HG03342 (cell line): ENCODE measurements at regions not wholly inside any gene's neighbourhood (a gene's known extent, or its start where the extent isn't known, plus 50 kb on each side); places are given as distances from the start of the nearest gene placed in this dataset.
"Not testable (repeated sequence)": the region's sequence is repeated elsewhere in the genome, so short reads cannot be mapped to it uniquely, and the experiment has no call there.

Experiments used
- ATAC-seq: cut with Tn5 transposase; IDR thresholded peaks from one replicate; pipeline ENCODE4 v1.9.1; 2021; ENCODE audit warnings: mild to moderate bottlenecking, moderate library complexity; ENCODE audit not compliant: unreplicated experiment

DNA sequence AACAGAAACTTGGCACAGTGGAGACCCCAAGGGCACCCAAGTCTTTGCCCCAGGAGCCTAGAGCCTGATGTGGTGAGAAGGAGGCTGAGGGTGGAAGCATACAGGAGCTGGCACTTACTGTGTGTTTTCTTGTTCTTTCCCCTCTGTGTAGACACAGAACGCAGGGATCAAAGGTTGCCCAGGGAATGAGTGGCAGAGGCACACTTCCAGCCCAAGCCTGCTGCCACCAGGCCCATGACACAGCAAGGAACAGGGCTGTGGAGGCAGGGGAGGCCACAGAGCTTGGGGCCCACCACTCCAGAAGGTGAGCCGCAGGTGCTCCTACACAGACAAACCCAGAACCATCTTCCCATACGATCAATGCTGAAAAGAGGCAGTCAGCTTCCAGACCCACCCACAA lies 73.9 kb upstream of the S1PR3 start:
- no peak for ATAC-seq

DNA sequence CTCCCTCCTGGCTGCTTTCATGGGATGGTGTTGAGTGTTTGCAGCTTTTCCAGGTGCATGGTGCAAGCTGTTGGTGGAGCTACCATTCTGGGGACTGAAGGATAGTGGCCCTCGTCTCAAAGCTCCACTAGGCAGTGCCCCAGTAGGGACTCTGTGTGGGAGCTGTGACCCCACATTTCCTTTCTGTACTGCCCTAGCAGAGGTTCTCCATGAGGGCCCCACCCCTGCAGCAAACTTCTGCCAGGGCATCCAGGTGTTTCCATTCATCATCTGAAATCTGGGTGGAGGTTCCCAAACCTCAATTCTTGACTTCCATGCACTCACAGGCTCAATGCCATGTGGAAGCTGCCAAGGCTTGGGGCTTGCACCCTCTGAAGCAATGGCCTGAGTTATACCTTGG lies 72.7 kb upstream of the S1PR3 start:
- ATAC-seq: not testable (repeated sequence)

DNA sequence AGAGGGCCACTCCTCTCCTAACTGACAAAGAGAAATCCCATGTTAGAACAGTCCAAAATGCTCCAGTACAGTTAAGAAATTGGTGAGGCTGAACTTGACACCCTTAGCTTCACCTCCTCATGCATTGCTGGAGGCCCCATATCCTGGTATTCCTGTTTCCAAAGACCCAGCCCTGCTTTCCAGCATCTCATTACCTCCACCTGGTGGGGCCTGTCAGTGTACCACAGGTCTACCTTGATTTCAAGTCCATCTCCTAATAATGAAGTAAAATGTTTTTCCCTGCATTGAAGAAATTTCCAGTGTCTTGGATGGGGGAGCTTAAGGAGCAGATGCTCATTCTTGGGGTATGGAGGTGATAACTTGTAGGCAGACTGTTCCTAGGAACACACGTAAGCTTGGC lies 70.6 kb upstream of the S1PR3 start:
- ATAC-seq: no peak

DNA sequence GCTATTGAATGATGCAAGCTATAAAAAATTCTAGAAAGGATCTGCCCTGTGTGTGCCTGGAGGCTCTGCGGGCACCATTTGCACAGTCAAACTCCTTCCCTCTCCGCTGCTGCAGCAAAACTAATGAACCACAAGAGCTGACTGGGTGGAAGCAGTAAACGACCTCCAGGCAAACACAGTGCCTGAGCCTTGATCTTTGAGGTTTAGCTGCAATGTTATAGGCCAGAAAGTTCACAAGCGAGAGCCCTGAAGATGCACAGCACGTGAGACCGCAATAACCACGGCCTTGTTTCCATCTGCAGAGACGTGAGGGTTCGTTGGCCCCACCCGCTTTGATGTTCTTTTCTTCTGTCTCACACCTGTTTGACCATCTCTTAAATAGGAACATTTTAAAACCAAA lies 69.2 kb upstream of the S1PR3 start:
- peak; percentile 62 for ATAC-seq

DNA sequence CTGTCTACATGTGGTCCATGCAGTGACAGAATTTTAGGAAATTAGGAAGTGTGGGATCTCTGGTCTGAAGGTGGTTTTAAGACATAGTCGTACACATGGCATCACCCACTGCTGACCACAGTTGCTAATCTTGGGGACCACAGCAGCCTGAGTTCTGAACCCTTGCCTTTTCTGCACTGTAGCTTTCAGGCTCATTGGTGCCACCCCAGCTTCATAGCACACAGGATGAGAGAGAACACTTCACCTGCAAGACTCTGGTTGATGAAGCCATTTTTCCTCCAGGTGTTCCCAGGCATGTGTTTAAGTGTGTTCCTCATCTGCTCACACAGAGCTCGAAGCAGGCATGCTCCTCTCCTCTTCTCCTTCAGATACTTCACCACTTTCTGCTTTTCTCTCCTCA lies 68.2 kb upstream of the S1PR3 start:
- ATAC-seq: no peak

DNA sequence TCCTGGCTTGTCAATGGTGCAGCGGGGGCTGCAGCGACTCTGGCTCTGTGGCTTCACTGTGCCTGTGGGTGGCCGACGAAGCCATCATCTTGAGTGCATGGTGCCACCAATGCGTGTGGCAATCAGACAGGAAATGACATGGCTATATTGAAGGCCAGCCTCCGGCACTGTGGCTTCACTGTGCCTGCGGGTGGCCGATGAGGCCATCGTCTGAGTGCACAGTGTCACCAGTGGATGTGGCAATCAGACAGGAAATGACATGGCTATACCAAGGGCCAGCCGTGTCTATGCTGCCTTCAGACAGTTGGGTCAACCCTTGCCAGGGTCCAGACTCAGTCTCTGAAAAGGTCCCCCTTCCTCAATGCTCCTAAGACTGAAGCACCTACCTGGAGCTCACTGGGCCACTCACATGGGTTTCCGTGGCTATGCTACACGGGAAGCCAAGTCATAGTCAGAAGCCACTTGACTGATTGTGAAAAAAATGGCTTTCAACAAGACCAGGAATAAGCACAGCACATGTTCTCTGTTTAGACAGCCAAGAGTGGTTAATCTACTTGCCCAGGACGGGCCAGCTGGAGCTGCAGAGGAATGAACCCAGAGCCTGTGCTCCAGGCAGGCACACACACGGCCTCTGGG lies 67.5 kb upstream of the S1PR3 start:
- ATAC-seq: no peak

DNA sequence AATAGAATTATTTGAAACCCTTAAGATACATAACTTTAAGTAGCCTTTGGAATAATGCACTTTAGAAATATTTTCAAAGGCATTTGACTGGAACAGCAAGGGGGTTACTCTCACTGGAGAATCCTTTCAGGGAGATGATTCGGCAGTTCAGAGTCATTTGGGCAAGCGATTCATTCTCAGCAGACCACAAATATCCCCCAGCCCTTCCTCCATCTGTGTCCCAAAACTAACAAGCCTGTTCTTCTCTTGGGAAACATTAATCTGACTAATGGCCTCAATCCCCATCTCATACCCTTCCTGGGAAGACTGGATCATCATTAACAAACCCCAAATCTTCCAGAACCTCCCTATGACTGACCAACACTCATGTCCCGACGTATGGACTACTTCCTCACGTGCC lies 65.8 kb upstream of the S1PR3 start:
- ATAC-seq: no peak

DNA sequence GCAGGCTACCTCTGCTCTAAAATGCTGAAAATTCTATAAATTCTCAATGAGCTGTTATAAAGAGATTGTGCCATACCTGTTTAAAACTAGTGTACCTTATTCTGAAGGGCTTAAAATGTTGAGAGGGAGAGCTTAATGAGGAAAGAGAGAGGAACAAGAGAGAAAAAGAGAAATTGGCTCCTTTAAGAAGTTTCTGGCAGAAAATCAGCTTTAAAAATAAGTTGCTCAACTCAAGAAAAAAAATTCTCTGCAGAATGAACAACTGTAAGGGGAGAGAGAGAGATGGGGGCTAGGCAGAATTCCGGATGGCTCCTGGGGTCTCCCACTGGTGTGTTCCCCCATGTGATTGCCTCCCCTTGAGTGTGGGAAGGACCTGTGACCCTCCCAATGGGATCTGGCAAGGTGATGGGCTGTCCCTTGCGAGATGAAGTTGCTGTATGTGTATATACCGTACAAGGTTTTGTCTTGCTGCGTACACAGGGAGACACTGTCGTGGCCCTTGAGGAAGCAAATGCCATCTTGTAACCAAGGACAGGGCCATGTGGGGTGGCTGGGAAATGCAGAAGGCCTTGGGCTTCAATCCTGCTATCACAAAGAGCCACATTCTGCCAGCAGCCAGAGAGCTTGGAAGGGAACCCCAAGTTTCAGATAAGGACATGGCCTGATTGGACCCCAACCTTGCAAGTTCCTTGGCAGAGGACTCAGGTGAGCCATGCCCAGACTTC lies 64.3 kb upstream of the S1PR3 start:
- ATAC-seq: no peak

DNA sequence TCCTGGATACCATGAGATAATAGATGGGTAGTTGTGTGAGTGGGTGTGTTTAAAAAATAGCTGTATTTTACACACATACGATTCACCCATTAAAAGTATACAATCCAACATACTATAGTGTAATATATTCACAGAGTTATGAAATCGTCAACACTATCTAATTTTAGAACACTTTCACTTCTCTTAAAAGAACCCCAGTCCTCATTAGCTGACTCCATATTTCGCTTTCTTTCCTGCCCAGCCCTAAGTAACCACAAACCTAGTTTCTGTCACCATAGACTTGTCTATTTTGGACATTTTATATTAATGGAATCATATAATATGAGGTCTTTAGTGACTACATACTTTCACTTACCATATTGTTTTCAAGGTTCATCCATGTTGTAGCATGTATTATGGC lies 63.8 kb upstream of the S1PR3 start:
- peak; percentile 74 for ATAC-seq

DNA sequence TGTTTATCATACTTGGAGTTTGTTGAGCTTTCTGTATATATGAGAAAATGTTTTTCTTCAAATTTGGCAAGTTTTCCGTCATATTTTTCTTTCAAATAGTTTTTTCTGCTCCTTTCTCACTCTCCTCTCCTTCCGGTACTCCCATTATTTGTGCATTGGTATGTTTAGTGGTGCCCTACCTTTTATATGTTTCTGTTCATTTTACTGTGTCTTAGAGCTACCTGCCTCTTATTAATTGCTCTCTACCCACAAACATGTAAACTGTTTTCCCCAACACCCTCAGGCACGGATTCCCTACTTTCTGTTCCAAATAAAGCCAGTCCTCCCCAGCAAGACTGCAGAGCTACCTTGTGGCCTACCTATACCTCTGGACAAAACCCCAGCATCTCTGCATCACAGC lies 60.6 kb upstream of the S1PR3 start:
- no peak for ATAC-seq

DNA sequence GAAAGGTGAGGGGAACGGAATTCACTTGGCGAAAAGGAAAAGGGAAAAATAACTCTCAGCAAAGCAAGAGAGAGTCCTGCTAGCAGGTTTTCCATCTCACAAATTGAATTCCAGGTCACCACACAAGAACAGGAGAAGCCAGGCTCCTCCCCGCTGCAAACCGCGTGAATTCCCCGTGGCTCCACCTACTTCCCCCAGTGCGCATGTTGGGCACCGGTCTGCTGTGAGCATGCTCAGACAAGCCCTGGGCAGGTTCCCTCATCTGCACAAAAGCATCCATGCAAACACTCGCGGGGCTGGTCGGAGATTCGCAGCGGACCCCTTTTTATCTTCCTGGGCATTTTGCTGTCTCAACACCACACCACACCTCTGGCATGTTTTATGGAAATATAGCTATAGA lies 58.5 kb upstream of the S1PR3 start:
- ATAC-seq: no peak

DNA sequence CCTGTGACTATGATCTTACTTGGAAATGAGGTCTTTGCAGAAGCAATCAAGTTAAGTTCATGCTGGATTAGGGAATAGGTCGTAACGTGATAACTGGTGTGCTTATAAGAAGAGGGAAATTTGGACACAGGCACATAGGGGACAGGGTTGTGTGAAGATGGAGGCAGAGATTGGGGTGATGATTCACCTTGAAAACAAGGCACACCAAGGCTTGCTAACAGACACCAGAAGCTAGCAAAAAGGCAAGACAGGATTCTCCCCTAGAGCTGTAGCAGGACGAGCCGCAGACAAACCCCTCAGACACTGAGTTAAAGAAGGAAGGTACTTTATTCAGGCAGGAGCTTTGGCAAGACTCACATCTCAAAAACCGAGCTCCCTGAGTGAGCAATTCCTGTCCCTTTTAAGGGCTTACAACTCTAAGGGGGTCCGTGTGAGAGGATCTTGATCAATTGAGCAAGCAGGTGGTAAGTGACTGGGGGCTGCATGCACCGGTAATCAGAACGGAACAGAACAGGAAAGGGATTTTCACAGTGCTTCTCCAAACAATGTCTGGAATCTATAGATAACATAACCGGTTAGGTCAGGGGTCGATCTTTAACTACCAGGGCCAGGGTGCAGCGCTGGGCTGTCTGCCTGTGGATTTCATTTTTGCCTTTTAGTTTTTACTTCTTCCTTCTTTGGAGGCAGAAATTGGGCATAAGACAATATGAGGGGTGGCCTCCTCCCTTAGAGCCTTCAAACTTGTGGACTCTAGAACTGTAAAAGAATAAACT lies 57.5 kb upstream of the S1PR3 start:
- ATAC-seq: no peak

DNA sequence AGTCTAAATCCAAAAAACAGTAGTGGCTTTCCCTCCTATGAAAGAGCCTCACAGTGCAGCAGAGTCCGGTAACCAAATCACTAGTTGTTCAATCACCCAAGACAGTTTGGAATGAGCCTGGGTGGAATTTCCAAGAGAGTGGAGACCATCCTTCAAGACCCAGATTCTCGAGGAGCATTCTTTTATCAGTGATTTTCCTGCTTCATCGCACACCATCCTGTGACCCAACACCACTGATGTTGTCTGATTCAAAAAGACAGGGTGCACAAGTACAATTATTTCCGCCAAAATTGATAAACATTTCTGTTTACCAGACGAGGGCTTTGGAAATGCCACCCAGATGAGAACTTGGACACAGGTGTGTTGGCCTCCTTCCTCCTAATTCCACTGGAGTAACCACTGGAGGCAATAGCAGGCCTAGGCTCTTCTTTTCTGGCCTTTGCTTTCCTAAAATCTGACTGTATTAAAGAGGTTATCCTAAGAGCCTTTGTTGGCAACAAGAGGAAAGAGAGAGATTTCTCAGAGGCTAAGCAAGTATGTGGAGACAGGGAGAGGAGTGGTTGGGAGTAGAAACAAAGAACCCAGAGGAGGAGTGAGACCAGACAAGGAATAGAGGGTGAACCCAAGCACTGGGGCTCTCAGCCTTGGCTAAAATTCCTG lies 56.3 kb upstream of the S1PR3 start:
- no peak for ATAC-seq

DNA sequence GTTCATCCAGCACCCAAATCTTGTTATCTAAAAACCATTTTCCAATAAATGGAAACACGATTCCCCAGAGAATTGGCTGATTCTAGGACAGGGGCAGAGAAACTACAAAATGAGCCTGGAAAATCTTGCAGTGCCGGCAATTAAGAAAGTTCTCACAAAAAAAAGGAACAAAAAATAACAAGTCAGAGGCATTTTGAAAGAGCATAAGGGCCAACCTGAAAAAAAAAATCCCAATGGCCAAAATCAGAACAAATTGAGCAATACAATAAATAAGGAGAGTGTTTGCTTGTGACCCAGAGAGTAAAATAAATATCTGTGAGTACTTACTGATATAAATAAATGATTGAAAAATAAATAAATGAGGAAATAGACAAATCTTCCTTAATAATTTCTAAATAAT lies 55.1 kb upstream of the S1PR3 start:
- ATAC-seq: no peak

DNA sequence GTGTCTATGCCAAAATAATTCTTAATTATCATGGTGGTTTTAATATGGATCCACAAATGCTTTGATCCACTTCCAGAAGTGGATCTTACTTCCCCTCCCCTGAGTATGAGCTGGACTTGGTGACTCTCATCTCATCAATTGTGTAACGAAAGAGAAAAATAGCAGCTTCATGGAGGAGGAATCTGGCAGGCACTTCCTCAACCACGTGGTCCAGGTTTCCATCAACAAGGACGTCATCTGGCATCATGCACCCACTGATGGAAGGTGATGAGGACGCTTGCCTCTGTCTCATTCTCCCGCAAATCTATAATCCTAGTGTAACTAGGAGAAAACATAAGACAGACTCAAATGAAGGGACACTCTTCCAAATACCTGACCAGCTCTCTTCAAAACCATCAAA lies 54.6 kb upstream of the S1PR3 start:
- ATAC-seq: no peak

DNA sequence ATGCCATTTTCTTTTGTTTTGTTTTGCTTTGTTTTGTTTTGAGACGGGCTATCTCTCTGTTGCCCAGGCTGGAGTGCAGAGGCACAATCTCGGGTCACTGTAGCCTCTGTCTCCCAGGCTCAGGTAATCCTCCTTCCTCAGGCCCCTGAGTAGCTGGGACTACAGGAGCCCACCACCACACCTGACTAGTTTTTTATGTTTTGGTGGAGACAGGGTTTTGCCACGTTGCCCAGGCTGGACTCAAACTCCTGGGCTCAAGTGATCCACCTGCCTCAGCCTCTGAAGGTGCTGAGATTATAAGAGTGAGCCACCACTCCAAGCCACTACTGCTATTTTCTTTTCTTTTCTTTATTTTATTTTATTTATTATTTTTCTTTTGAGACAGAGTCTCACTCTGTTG lies 54.0 kb upstream of the S1PR3 start:
- ATAC-seq: no peak

DNA sequence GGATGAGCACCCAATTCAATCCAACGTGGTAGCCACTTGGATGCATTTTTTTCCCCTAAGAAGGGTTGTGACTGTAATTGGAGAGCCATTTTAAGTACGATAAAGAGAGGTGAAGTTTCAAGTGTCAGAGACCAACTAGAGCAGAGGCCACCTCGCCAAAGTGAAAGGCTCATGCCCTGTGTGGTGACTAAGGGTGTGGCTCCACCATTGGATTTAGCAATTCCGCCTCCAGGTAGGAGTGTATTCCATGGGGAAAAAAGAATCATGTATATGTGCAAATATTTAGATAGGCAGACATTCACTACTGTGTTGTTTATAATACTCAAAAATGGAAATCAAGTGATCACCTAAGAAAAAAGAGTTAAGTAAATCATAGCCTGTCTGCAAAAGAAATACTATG lies 53.1 kb upstream of the S1PR3 start:
- no peak for ATAC-seq
